DMS153 (cell line): ENCODE measurements at regions not wholly inside any gene's neighbourhood (a gene's known extent, or its start where the extent isn't known, plus 50 kb on each side); places are given as distances from the start of the nearest gene placed in this dataset.
"Not testable (repeated sequence)": the region's sequence is repeated elsewhere in the genome, so short reads cannot be mapped to it uniquely, and the experiment has no call there.

ENCODE experiments used
- DNase-seq: peaks from one replicate; lab custom pipeline; 2025; lab: John Stamatoyannopoulos, UW

DNA sequence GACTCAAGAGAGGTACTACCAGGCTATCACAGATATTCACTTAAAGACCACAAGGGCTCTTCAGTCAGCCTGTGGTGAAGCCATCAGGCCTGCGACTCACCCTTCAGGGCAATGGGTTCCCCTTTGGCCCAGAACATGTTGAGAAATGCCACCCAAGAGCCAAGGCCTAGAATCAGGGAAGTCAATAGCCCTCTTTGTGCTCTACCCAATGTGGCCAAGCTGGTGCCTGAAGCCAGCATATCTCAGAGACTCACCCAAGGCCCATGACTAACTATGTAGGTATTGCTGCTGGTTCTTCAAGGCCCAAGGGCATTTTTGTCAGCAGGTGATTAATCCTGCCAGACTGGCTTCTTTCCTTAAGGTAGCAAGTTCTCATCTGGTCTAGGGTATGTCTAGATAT, 338.9 kb upstream of the SETBP1 start:
- no peak for DNase-seq

DNA sequence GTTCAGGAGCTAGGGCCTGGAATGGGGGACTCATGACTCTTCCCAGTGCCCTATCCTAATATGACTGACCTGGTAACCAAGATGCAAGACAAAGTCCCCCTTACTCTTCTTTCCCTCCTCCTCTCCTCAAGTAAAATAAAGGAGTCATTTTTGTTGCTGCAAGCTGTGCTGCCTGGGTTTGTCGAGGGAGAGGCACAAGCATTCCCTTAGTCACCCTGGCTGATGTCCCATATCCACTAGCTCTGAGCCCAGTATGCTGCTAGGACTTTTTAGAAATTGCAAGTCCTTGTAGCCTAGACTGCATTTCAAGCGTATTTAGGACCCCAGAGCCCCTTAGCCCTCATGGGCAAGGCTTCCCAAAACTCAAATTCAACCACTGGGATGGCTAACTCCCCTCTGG, 338.5 kb upstream of the SETBP1 start:
- no peak for DNase-seq

DNA sequence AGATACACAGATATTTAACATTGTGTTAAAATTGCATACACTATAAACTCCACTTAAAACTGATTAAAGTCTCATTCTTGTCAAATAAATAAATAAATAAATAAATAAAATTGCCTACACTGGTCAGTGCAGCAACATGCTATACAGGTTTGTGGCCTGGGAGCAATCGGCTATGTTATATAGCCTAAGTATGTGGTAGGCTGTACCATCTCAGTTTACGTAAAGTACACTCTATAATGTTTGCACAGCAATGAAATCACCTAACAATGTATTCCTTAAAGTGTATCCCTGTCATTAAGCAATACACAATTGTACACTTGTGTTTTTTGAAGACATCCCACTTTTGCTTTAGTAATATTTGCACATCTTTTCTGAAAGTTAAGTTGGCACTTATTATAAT, 337.7 kb upstream of the SETBP1 start:
- no peak for DNase-seq

DNA sequence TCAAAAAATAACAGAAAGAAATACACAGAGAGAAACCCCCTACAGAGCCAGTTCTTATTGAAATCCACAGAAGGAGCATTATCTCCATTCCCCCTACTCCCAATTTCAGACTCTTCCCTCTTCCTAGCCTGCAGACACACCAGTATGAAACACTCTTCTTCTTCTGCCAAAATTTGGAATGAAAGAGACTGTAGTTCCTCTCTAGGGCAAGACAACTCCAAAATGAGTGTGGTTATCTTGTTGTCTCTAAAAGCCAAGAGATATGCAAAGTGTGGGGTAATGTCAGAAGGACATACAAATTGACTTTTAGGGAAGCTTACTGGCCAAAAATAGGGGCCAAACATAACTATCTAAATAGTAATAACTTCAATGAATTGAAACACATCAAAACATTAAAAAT, 337.1 kb upstream of the SETBP1 start:
- no peak for DNase-seq

DNA sequence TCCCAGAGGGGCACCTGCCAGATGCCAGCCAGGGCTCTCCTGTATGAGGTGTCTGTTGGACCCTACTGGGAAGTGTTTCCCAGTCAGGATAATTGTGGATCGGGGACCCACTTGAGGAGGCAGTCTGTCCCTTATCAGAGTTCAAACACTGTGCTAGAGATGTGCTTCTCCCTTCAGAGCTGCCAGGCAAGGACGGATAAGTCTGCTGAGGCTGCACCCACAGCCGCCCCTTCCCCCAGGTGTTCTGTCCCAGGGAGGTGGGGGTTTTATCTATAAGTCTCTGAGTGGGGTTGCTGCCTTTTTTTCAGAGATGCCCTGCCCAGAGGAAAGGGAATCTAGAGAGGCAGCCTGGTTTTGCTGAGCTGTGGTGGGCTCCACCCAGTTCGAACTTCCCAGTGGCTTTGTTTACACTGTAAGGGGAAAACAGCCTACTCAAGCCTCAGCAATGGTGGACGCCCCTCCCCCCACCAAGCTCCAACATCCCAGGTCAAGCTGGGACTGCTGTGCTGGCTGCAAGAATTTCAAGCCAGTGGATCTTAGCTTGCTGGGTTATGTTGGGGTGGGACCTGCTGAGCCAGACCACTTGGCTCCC, 324.0 kb upstream of the SETBP1 start:
- no peak for DNase-seq

DNA sequence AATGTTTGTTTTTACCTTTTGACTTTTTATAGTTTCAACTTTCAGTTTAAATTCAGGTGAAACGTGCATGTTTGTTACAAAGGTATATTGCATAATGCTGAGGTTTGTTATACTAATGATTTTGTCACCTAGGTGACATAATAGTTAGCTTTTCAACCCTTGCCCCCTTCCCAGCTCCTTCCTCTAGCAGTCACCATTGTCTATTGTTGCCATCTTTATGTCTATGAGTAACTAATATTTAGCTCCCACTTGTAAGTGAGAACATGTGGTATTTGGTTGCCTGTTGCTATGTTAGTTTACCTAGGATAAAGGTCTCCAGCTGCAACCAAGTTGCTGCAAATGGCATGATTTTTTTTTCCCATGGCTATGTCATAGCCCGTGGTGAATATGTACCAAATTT, 322.3 kb upstream of the SETBP1 start:
- DNase-seq = no peak

DNA sequence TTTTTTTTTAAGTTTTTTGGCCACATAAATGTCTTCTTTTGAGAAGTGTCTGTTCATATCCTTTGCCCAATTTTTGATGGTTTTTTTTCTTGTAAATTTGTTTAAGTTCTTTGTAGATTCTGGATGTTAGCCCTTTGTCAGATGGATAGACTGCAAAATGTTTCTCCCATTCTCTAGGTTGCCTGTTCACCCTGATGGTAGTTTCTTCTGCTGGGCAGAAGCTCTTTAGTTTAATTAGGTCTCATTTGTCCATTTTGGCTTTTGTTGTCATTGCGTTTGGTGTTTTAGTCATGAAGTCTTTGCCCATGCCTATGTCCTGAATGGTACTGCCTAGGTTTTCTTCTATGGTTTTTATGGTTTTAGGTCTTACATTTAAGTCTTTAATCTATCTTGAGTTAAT, 320.9 kb upstream of the SETBP1 start:
- not testable (repeated sequence) for DNase-seq

DNA sequence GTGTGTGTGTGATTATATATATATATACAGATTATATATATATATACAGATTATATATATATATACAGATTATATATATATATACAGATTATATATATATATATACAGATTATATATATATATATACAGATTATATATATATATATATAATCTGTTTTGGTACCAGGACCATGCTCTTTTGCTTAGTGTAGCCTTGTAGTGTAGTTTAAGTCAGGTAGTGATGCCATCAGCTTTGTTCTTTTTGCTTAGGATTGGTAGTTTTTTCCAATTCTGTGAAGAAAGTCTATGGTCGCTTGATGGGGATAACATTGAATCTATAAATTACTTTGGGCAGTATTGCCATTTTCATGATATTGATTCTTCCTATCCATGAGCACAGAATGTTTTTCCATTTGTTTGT, 318.5 kb upstream of the SETBP1 start:
- DNase-seq = not testable (repeated sequence)

DNA sequence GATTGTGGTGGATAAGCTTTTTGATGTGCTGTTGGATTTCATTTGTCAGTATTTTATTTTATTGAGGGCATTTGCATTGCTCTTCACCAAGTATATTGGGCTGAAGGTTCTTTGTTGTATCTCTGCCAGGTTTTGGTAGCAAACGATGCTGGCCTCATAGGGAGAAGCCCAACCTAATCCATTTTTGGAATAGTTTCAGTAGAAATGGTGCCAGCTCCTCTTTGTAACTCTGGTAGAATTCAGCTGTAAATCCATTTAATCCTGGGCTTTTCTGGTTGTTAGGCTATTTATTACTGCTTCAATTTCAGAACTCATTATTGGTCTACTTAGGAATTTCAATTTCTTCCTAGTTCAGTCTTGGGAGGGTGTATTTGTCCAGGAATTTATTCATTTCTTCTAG, 309.8 kb upstream of the SETBP1 start:
- no peak for DNase-seq

DNA sequence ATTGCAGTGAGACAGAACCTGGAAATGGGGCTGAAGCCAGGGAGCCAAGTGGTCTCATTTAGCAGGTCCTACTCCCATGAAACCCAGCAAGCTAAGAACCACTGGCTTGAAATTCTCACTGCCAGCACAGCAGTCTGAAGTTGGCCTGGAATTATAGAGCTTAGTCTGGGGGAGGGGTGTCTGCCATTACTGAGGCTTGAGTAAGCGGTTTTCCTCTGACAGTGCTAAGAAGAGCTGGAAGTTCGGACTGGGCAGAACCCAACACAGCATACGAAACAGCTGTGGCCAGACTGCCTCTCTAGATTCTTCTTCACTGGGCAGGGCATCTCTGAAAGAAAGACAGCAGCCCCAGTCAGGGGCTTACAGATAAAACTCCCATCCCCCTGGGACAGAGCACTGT, 305.7 kb upstream of the SETBP1 start:
- DNase-seq = no peak

DNA sequence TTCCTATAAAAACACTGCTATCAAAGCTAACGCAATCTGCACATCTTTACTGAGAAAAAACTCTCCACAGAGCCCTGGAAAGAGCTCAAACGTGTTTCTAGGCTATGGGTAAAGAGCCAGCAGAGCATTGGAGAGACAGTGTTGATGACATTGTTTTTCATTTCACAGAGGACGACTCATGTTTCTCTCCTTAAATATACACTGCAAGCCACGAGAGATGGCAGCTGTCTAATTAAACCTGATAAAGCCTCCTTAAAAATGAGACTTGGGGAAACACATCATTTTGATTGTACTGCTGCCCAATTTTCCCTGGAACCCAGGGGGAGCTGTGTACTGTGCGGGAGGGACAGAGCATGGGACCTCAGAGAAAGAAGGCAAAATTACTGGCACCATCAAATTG, 294.3 kb upstream of the SETBP1 start:
- DNase-seq = no peak

DNA sequence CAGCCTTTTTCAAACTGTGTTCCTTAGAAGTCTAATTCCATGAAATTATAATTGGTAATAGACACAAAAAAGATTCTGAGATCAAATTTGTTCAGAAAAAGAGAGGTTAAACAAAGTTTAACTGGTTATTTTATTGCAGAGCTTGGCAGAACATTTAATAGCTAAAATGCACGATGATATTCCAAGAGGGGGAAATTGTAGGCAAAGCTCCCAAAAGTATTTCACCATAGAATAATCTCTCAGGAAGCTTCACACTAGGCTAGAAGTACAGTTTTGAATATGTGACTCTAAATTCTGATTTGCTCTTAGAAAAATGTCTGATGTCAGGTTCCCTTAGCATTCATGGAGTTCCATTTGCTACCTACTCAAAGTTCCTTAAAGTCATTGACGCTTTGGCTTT, 292.4 kb upstream of the SETBP1 start:
- no peak for DNase-seq

DNA sequence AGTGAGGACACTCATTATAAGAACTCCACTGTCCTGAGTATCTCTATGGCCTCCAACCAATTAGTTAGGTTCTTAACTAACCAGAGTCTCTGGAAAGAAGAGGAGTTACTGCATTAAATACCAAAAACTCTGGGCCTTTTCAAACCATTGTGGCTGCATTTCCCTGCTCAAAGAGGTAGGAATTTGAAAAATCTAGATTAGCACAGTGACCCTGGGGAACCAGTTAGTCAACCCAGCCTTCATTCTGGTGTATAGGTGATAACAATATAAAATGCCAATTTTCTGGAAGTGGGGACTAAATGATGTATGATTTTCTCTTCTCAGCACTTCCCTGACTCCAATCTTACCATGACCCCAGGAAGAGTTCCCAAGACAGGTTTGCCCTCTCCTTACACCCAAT, 287.8 kb upstream of the SETBP1 start:
- no peak for DNase-seq

DNA sequence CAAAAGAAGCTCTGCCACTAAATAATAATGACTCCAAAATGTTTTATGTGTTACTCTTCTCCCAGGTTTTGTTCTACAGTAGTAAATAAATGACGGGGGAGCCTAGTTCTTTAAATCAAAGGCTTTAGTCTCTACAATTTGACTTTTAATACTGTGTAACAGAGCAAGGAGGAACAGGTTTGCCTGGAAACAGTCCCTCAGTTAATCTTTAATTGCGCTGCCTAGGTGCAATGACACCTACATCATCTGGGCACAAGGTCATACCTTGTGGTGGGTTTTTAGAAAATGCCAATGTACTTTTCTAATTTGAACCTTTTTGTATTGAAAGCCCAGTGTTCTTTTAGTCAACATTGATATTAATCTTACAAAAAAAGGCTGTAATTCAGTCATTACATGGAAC, 287.3 kb upstream of the SETBP1 start:
- no peak for DNase-seq

DNA sequence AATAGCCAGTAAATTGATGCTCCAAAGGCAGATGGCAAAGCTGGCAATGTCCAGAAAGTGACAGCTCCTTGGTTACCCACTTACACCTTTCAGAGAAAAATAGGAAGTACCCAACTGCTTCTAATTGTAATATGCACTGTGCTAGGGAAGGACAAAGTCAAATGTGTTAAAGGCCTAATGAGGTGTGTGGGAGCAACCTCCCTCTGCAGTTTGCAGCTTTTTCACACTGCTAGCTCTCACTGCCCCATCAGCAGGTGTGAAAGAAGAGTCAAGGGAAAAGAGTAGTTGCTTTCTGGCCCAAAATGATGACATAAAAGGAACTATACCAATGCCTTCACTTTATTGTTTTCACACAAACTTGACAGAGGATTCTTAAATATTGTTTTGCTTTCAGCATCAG, 284.1 kb upstream of the SETBP1 start:
- DNase-seq = no peak

DNA sequence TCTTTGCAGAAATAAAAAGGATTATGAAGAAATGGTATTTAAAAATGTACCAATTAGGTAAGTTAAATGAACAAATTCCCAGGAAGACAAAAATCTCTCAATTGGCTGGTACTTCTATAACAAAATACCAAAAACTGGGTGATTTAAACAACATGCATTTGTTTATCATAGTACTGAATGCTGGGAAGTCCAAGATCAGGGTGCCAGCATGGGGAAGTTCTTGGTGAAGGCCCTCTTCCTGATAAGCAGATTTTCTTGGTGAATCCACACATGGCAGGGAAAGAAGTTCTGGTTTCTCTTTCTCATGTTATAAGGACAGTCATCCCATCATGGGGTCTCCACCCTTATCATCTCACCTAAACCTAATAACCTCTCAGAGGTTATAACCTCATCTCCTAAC, 271.6 kb upstream of the SETBP1 start:
- no peak for DNase-seq

DNA sequence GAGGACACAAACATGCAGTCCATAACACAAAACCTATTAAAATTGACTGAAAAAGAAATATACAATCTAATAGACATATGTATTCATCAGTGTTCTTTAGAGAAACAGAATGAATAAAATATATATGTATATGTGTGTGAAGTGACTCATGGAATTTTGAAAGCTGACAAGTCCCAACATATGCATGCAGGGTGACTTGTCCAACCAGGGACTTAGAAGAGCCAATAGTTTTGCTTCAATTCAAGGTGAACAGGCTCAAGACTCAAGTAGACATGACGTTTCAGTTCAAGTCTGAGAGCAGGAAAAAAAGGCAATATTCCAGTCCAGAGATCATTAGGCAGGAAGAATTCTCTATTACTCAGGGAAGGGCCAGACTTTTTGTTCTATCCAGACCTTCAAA, 271.2 kb upstream of the SETBP1 start:
- DNase-seq = no peak

DNA sequence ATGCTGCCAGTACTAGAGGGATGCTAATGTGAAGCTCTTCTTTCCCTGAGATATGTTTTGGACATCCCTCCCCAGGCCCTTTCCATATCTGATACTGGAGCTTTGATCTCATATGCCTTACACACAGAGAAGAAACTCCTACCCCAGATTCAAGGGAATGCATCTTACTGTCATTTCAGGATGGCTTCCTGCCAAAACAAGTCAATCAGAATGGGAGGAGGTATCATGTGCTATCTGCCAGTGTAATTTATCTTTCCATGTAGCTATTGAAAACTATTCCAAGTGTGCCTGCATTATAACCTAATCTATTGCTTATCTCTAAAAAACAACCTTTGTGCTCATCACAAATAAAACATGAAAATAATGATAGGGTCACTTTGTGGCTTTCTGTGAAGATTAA, 269.9 kb upstream of the SETBP1 start:
- DNase-seq = no peak

DNA sequence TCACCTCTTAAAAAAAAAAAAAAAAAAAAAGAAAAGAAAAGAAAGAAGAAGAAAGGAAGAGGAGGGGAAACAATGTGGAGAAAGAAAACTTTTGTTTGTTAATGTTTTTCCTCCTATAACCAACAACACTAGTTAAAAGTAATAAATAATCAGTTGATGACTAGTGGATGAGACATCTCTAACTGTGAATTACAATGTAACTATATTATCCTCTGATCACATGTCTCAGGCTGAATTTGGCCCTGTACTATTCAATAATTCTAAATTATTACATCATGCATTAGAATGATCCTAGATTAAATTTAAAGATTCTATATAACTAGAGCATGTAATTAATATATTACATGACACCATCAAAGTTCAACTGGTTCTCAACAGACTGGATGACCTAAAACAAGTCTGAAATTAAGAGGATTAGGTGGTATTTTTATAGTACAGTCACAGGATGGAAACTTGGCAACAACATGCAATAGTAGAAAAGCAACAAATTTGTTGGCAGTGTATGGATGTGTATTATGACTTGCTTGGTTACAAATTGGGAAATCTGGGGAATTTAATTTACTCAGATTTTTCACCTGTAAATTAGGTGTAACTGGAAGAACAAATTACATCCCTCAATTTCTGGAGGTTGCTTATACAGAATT, 269.3 kb upstream of the SETBP1 start:
- no peak for DNase-seq

DNA sequence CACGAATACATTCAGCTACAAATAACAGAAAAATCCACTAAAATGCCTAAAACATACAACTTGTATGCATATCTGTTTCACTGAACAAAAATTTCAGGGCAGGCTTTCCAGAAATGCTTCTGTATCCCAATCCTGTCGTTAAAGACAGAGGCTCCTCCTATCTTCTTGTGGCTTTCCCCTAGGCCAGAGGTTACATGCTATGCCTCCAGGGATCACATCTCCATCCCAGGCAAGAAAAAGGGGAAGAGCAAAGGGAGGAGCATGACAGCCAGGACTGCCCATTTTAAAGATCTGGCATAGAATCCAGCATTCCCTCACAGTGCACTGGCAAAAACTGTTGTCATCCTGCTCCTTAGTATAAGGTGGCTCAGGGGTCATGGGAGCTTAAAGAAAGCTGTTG, 268.7 kb upstream of the SETBP1 start:
- no peak for DNase-seq

DNA sequence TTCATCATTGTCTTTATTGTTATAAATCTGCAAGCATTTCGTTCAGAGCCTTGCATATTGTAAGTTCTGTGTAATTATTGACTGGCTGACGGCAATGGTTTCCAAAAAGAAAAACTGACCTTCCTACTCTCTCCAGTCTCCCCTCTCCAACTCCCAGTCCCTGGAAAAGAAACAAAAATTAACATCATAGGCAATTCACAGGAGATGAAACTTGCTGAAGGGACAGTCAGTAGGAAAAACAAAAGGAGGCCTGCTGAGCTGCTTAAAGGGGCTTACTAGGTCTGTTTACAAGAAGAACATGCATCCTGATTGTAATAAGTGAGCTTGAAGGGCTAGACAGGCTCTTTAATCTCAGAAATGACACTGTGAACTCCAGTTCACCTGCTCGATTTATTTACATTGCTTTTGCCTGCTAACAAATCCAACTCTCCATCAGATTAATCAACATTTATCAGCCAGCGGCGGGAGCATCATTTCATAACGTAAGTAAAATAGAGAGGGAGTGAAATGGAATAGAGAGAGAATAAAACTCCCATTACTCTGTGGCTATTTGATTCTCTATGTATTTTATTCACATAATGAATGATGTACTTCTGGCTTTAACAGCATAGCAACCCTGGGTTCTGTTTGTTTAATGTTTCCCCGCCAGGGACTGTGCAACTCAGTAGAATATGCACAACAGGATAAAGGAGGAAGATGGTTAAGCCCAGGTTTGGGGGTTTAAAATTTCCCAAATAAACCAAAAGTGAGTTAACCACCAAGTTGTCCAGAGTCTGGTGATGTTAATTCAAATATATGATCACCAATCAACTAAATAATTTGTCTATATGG, 256.7 kb upstream of the SETBP1 start:
- DNase-seq = peak; percentile 78

DNA sequence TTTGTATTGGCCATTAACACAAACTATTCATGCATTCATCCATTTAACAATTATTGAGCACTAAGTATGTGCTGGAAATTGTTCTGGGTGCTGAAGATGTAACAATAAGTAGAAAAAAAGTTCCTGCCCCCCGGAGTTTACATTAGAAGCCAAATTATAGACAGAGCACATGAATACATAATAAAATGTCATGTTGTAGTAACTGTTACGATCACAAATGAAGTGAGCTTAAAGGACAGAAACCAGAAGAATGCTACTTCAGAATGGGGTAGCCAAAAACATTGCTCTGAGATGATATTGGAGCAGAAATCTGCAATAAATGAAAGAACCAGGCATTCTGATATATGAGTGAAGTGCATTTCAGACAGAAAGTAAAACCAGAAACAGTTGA, 256.0 kb upstream of the SETBP1 start:
- no peak for DNase-seq

DNA sequence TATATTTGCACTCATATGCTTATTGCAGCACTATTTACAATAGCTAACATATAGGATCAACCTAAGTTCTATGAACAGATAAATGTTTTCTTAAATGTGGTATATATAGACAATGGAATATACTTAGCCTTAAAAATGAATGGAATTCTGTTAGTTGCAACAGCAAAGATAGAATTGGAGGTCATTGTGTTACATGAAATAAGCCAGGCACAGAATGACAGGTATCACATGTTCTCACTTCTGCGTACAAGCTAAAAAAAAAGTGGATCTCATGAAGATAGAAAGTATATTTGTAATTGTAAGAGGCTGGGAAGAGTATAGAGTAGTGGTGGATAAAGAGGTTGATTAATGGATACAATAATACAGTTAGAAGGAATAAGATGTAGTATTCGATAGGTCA, 255.5 kb upstream of the SETBP1 start:
- DNase-seq = no peak

DNA sequence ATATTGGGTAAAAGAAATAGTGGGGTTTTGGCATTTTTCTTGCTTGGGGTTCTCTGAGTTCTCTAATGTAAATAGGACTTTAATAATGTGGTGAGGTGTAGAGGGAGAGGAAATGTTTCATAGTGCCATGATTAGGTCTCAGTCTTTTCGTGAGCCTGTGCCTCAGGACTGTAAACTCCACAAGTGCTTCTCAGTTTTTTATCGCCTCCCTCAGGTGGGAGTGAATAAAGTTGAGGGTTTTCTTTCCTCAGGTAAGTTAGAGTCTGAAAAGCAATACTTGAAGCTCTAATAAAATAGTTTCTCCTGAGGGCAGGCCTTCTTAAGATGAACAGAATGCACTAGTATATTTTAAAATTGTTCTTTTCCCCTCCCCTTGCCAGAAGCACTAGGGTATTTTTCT, 243.1 kb upstream of the SETBP1 start:
- no peak for DNase-seq
